ENCODE measurements at regions not wholly inside any gene's neighbourhood (a gene's known extent, or its start where the extent isn't known, plus 50 kb on each side); places are given as distances from the start of the nearest gene placed in this dataset.

GRCh38 chr18:22009242-22009641, 160.1 kb upstream of the GATA6 start:
- TF ChIP-seq, protein P1, sequence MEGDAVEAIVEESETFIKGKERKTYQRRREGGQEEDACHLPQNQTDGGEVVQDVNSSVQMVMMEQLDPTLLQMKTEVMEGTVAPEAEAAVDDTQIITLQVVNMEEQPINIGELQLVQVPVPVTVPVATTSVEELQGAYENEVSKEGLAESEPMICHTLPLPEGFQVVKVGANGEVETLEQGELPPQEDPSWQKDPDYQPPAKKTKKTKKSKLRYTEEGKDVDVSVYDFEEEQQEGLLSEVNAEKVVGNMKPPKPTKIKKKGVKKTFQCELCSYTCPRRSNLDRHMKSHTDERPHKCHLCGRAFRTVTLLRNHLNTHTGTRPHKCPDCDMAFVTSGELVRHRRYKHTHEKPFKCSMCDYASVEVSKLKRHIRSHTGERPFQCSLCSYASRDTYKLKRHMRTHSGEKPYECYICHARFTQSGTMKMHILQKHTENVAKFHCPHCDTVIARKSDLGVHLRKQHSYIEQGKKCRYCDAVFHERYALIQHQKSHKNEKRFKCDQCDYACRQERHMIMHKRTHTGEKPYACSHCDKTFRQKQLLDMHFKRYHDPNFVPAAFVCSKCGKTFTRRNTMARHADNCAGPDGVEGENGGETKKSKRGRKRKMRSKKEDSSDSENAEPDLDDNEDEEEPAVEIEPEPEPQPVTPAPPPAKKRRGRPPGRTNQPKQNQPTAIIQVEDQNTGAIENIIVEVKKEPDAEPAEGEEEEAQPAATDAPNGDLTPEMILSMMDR (IDR thresholded peaks at IDR 0.05; ENCODE audit: insufficient read depth, low read depth, low read length) = no peak
- TF ChIP-seq EZH2 (IDR thresholded peaks at IDR 0.05; ENCODE audit: insufficient read depth, low read length) = no peak

Measured in astrocyte (in vitro differentiated cells and primary cell).